MG63 (cell line): ENCODE measurements at regions not wholly inside any gene's neighbourhood (a gene's known extent, or its start where the extent isn't known, plus 50 kb on each side); places are given as distances from the start of the nearest gene placed in this dataset.
"Not testable (repeated sequence)": the region's sequence is repeated elsewhere in the genome, so short reads cannot be mapped to it uniquely, and the experiment has no call there.

Experiments
- DNase-seq: peaks from one replicate; pipeline ENCODE4 v3.0.0-alpha.2; 2020
- H3K27me3 ChIP-seq: fragments of 250-450 bp; sonication (Bioruptor Pico); 2 replicates; pipeline ENCODE4 v1.5.1; 2020; ENCODE audit warnings: mild to moderate bottlenecking, moderate library complexity
- H3K36me3 ChIP-seq: fragments of 250-450 bp; sonication (Bioruptor Pico); 2 replicates; pipeline ENCODE4 v1.5.1; 2020; ENCODE audit warnings: mild to moderate bottlenecking, moderate library complexity
- H3K4me3 ChIP-seq: fragments of 250-450 bp; sonication (Bioruptor Pico); 2 replicates; pipeline ENCODE4 v1.5.1; 2020; ENCODE audit warnings: mild to moderate bottlenecking, moderate library complexity
- H3K9me3 ChIP-seq: fragments of 250-450 bp; sonication (Bioruptor Pico); 2 replicates; pipeline ENCODE4 v1.5.1; 2020; ENCODE audit warnings: mild to moderate bottlenecking, moderate library complexity

DNA sequence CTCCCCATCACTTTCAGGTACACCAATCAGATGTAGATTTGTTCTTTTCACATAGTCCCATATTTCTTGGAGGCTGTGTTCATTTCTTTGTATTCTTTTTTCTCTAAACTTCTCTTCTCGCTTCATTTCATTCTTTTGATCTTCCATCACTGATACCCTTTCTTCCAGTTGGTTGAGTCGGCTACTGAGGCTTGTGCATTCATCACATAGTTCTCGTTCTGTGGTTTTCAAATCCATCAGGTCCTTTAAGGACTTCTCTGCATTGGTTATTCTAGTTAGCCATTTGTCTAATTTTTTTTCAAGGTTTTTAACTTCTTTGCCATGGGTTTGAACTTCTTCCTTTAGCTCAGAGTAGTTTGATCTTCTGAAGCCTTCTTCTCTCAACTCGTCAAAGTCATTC is 128.0 kb upstream of the ELOVL6 start:
- DNase-seq, H3K27me3 ChIP-seq, H3K9me3 ChIP-seq, H3K36me3 ChIP-seq, H3K4me3 ChIP-seq: not testable (repeated sequence)

DNA sequence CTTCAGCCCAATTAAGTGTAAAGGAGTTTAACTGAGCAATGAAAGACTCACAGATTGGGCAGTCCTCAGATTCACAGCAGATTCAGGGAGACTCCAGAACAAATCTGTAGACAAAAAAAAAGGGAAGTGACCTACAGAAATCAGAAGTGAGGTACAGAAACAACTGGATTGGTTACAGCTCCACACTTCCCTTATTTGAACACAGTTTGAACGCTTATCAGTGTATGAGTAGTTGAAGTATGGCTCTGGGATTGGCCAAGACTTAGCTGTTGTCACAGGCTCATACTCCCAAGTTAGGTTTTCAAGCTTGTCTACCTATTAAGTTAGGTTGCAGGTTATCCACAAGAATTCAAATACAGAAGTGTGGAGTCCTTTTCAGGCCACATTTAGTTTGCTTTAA is 112.4 kb upstream of the ELOVL6 start:
- H3K9me3 ChIP-seq, result no peaks in the 10 kb centered on the region
- H3K4me3 ChIP-seq, result no peak overlapping the region
- H3K27me3 ChIP-seq, result no peaks in the 10 kb centered on the region
- no peaks in the 10 kb centered on the region for H3K36me3 ChIP-seq
- no peak for DNase-seq

DNA sequence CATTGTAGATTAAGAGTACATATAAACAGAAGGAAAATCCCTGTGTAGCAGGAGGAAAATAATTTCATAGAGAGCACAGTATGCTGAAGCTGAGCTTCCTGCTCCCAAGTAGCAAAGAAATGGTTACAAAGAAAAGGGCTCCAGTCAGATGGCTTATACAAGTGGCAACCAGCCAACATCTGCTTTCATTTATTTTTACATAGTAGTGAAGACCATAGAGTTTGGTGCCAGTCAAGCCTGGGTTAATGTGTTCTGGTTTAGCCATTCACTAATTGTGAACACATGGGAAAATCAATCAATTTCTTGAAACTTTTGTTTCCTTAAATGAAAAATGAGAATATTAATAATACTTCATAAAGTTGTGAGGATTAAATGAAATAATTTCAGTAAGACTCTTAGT is 111.3 kb upstream of the ELOVL6 start:
- no peak for DNase-seq

GRCh38 chr4:110306303-110306702 is 107.9 kb upstream of the ELOVL6 start:
- no peak for DNase-seq
- H3K9me3 ChIP-seq, result no peaks in the 10 kb centered on the region
- no peaks in the 10 kb centered on the region for H3K36me3 ChIP-seq
- no peaks in the 10 kb centered on the region for H3K27me3 ChIP-seq
- H3K4me3 ChIP-seq, result no peak overlapping the region

More for the DNA sequence above, 111.3 kb upstream of the ELOVL6 start:
- H3K36me3 ChIP-seq, result no peaks in the 10 kb centered on the region
- no peaks in the 10 kb centered on the region for H3K9me3 ChIP-seq
- no peaks in the 10 kb centered on the region for H3K27me3 ChIP-seq
- no peak overlapping the region for H3K4me3 ChIP-seq

DNA sequence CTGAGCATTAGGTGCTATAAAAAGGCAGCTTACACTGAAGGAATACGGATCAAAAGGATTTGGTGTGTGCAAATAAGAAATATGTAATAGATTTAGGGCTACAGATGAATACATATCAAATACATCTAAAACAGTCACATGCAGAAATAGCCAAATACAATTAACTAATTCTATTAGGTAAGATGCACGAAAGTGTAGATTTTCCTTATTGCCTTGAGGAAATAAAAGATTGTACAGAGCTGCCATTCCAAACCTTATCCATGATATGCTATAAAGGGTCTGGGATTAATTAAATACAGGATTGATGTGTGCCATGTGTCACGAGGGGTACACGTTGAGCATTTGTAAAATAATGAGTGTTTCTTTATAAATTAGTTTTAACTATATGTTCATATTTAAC is 107.0 kb upstream of the ELOVL6 start:
- no peak overlapping the region for H3K4me3 ChIP-seq
- DNase-seq, result no peak
- H3K27me3 ChIP-seq, result no peaks in the 10 kb centered on the region
- H3K9me3 ChIP-seq, result no peaks in the 10 kb centered on the region
- H3K36me3 ChIP-seq, result no peaks in the 10 kb centered on the region

DNA sequence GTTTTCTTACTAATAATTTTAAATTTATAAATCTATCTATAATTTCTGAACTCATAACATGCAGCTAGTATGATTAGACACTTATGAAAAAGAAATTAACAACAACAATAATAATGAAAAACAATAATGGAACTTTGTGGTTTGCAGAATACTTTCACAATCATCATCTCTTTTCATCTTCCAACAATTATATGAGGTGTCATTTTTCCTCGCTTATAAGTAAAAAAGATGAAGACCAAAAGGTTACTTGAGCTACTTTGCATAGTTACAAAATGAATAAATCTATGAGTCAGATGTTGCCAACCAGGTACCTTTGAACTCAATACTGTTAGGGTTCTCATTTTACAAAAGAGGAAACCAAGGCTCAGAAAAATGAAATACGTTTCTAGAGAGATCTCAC is 98.5 kb upstream of the ELOVL6 start:
- Histone ChIP-seq H3K9me3 (no peaks in the 10 kb centered on the region), H3K27me3 (no peaks in the 10 kb centered on the region)
- no peak for DNase-seq

GRCh38 chr4:110294165-110294564 is 95.8 kb upstream of the ELOVL6 start:
- Histone ChIP-seq H3K9me3 (no peaks in the 10 kb centered on the region), H3K27me3 (no peaks in the 10 kb centered on the region), H3K4me3 (no peak overlapping the region), H3K36me3 (no peaks in the 10 kb centered on the region)
- no peak for DNase-seq

More for the DNA sequence above, 98.5 kb upstream of the ELOVL6 start:
- no peak overlapping the region for H3K4me3 ChIP-seq
- H3K36me3 ChIP-seq, result no peaks in the 10 kb centered on the region

DNA sequence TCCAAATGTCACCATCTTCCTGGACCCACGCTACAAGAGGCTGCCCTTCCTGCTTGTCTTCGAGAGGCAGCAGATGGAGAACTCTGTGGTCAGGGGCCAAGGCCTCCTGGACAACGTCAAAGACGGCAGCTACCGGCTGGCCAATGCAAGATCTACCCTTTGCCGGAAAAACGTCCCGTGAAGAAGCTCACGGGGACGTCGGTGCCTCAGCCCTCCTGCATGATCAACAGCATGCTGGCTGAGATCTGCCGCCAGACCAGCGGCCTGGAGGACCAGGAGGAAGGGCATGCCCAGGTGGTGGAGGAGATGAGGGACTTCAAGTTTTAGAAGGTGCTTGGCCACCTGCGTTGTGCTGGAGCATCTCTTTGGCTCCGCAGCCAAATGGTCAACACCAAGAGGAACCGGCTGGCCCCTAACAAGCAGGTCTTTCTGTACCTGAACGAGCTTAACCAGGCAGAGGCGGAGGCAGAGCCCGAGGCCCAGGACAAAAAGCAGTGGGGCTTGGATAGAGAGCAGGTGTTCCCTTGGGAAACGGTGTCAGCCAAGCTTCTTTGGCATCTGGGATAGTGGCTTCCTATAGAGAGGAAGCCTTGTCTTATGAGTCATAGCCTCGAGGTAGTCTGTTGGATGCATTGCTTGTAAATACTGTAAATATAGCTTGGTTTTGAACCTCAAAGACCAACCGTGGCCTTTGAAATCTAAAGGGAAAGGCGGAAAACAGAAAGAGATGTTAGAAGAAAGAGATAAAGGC is 94.8 kb upstream of the ELOVL6 start:
- H3K4me3 ChIP-seq, result no peak overlapping the region
- H3K36me3 ChIP-seq, result no peaks in the 10 kb centered on the region
- H3K9me3 ChIP-seq, result no peaks in the 10 kb centered on the region
- no peak for DNase-seq
- H3K27me3 ChIP-seq, result no peaks in the 10 kb centered on the region

- DNase-seq, result no peak
- Histone ChIP-seq H3K9me3 (no peaks in the 10 kb centered on the region), H3K4me3 (no peak overlapping the region), H3K36me3 (no peaks in the 10 kb centered on the region), H3K27me3 (no peaks in the 10 kb centered on the region)
These were observed 92.1 kb upstream of the ELOVL6 start for GRCh38 chr4:110290511-110290910.

GRCh38 chr4:110289601-110290100 is 91.2 kb upstream of the ELOVL6 start:
- no peak overlapping the region for H3K4me3 ChIP-seq
- no peaks in the 10 kb centered on the region for H3K27me3 ChIP-seq
- no peak for DNase-seq
- no peaks in the 10 kb centered on the region for H3K9me3 ChIP-seq
- no peaks in the 10 kb centered on the region for H3K36me3 ChIP-seq

- no peak overlapping the region for H3K4me3 ChIP-seq
- no peaks in the 10 kb centered on the region for H3K9me3 ChIP-seq
- H3K36me3 ChIP-seq, result no peaks in the 10 kb centered on the region
- H3K27me3 ChIP-seq, result no peaks in the 10 kb centered on the region
- DNase-seq, result peak; percentile 77
These were observed 88.7 kb upstream of the ELOVL6 start for GRCh38 chr4:110287130-110287529.

GRCh38 chr4:110278127-110278526 is 79.7 kb upstream of the ELOVL6 start:
- Histone ChIP-seq H3K9me3 (no peaks in the 10 kb centered on the region), H3K36me3 (no peaks in the 10 kb centered on the region), H3K4me3 (no peak overlapping the region), H3K27me3 (no peaks in the 10 kb centered on the region)
- DNase-seq, result no peak

DNA sequence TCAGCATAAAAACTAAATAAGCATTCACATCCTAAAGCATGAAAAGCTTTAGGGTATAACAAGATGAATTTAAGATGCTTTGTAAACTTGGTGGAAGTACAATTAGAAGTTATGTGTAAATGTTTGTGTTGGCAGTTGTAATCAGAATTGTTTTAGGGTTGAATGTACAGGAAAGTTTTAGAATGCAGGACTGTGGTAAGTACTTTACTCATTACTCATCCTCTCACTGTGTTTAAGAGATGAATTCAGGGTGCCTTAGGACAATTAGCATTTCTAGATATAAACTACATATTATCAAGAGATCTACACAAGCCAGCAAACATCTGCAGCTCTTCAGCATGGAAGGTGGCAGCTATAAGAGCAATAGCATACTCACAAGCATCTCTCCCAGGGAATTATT is 77.5 kb upstream of the ELOVL6 start:
- DNase-seq, result no peak
- no peaks in the 10 kb centered on the region for H3K27me3 ChIP-seq
- H3K36me3 ChIP-seq, result no peaks in the 10 kb centered on the region
- no peak overlapping the region for H3K4me3 ChIP-seq
- no peaks in the 10 kb centered on the region for H3K9me3 ChIP-seq

DNA sequence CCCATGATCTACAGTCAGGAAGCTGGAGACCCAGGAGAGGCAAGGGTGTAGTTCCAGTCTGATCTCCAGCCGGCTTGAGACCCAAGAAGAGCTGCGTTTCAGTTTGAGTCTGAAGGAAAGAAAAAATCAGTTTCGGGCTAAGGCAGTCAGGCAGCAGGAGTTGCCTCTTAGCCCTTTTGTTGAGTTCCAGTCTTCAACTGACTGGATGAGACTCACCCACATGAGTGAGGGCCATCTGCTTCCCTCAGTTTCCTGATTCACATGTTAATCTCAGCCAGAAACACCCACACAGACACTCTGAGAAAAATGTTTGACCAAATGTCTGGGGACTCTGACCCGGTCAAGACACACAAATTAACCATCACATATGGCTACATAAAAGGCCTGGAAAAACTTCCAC is 73.6 kb upstream of the ELOVL6 start:
- Histone ChIP-seq H3K27me3 (no peaks in the 10 kb centered on the region), H3K9me3 (no peaks in the 10 kb centered on the region), H3K4me3 (no peak overlapping the region), H3K36me3 (no peaks in the 10 kb centered on the region)
- no peak for DNase-seq

DNA sequence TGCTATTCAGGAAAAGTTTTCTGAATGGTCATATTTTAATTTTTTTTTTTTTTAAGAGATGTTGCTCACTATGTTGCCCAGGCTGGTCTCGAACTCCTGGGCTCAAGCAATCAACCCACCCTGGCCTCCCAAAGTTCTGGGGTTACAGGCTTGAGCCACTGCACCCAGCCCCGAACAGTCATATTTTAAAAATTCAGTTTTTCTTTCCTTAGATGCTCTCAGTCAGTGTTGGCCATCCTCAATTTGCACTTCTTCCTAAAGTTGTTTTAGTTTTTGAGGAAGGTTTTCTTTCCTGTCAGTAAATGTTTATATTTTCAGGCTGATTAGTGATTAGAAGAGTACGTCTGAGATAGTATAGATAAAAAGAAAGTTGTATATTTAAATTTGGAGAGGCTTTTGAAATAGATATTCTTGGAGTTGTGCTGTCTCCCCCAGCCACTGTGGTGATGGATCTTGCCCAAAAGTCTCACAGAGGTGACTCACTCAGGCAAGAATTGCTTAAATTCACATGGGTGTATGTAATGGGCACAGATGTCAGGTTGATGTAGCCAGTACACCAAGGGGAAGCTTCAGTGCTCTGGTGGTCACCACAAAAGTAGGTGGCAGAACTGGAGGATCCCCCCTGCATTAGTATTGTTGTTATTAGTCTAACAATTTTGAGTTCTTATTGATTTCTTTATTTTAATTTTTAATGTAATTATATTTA is 72.2 kb upstream of the ELOVL6 start:
- Histone ChIP-seq H3K9me3 (no peaks in the 10 kb centered on the region), H3K36me3 (no peaks in the 10 kb centered on the region), H3K4me3 (no peak overlapping the region), H3K27me3 (no peaks in the 10 kb centered on the region)
- peak; percentile 61 for DNase-seq

DNA sequence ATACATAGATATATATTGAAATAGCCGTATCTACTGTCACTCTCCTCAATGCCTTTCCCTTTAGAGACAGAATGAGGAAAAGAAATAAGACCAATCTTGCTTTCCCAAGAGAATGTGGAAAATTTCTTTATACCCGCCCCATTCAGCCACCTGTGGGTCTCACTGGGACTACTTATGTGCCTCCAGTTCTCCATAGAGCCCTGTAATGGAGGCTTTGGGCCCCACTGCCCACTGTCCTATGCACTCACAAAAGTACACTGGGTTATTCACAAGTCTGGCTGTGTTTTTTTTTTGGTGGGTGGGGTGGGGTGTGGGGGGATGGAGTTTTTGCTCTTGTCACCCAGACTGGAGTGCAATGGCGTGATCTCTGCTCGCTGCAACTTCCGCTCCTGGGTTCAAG is 70.4 kb upstream of the ELOVL6 start:
- Histone ChIP-seq H3K9me3 (no peaks in the 10 kb centered on the region), H3K4me3 (no peak overlapping the region)
- no peak for DNase-seq

GRCh38 chr4:110268352-110268751 is 69.9 kb upstream of the ELOVL6 start:
- DNase-seq, result no peak
- H3K27me3 ChIP-seq, result no peaks in the 10 kb centered on the region
- H3K9me3 ChIP-seq, result no peaks in the 10 kb centered on the region
- H3K36me3 ChIP-seq, result no peaks in the 10 kb centered on the region
- no peak overlapping the region for H3K4me3 ChIP-seq

More for the DNA sequence above, 70.4 kb upstream of the ELOVL6 start:
- H3K36me3 ChIP-seq, result no peaks in the 10 kb centered on the region
- H3K27me3 ChIP-seq, result no peaks in the 10 kb centered on the region

DNA sequence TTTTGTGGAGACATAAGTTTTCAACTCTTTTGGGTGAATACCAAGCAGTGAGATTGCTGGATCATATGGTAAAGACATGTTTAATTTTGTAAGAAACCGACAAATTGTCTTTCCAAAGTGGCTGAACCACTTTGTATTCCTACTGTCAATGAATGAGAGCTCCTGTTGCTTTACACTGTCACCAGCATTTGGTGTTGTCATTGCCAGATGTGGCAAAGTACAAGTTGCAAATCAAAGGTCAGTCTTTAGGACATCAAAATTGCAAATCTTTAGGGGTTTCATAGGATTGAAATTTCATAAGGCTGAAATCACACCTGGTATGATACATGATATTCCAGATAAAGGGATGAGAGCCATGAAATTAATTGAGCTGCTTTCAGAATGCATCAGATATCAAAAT is 67.7 kb upstream of the ELOVL6 start:
- no peaks in the 10 kb centered on the region for H3K36me3 ChIP-seq
- no peak overlapping the region for H3K4me3 ChIP-seq
- no peaks in the 10 kb centered on the region for H3K9me3 ChIP-seq
- H3K27me3 ChIP-seq, result no peaks in the 10 kb centered on the region
- no peak for DNase-seq
